ENCODE measurements at regions not wholly inside any gene's neighbourhood (a gene's known extent, or its start where the extent isn't known, plus 50 kb on each side); places are given as distances from the start of the nearest gene placed in this dataset.
"Not testable (repeated sequence)": the region's sequence is repeated elsewhere in the genome, so short reads cannot be mapped to it uniquely, and the experiment has no call there.

DNA sequence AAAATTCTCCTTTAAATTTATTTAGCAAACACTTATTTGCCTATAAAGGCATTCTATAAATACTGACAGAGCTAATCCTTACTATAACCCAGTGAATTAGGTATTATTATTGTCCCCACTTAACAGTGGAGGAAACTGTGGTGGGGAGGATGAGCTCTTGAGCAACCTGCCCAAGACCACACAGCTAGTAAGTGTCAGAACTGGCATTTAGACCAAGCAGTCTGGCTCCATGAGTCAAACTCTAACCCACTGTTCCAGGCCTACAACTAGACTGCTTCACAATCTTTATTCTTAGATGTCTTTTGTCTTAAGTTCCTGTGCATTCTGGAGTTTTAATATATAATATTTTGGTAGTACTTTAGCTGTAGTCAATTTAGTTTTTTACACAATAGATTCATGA is 530.8 kb downstream of the BCKDHB start:
- no peak for DNase-seq (ENCODE audit: low spot score)

DNA sequence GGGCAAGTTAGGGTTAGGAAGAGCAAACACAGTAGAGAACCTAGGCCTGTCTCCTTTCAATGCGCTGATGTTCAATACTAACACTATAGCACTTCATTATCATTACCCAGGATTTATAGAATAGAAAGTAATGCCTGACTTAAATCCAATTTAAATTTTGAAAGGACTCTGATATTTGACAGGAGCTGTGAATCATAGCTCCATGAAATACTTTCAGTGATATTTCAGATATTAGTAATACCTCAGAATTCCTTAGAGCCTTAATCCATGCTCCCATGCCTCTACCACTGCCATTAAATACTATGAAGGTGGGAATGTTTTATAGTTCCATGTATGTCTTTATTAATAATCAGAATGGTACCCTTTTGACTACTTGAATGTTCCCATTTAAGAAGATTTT is 530.2 kb downstream of the BCKDHB start:
- no peak for DNase-seq (ENCODE audit: low spot score)

DNA sequence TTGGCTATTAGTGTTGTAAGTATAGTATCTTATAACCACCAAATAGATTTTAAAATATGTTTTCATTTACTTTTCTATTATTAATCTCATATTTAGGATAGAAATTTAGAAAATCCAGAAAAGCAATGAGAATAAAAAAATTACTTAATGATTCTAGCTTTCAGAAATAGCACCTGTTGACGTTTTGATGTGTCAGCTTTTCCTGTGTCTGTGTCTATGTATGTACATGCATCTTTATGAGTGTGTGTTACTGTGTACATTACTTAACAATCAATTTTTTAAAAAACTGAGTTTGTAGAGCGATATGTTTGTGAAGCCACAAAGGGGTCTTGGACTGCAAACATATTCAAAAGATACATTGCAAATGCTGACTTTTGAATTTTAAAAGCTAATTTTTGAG is 526.9 kb downstream of the BCKDHB start:
- DNase-seq (ENCODE audit: low spot score): no peak

DNA sequence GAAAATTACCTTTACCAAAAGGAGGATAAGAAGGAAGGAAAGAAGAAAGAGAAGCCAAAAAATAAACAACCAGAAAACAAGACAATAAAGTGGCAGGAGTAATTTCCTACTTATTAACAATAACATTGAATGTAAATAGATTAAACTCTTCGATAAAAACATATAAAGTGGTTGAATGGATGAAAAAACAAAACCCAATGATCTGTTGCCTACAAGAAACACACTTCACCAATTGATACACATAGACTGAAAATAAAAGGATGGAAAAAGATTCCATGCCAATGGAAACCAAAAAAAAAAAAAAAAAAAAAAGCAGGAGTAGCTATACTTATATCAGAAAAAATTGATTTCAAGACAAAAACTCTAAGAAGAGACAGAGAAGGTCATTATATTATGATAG is 518.9 kb downstream of the BCKDHB start:
- DNase-seq (ENCODE audit: low spot score): no peak

DNA sequence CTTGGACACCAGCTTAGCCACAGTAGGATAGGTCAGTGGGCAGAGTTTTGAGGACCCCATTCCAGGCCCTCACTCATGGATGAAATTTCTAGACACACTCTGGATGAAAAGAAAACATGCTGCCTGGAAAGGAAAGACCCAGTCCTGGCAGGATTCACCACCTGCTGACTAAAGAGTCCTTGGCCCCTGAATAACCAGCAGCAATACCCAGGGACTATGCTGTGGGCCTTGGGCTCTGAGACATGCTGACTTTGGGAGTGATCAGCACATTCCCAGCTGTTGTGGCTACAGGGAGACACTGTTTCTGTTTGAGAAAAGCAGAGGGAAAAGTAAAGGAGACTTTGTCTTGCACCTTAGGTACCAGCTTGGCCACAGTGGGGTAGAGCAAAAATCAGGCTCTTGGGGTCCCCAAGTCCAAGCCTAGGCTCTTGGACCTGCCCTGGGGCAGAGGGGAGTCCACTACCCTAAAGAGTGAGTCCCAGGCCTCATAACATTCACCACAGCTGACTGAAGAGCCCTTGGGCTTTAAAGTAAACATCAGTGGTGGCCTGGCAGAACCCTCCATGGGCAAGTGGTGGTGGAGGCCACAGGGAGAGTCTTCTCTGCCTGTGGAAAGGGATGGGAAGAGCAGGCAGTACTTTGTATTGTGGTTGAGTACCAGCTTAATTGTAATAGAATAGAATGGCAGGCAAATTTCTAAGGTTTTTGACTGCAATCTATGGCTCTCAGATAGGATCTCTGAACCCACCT is 516.8 kb downstream of the BCKDHB start:
- no peak for DNase-seq (ENCODE audit: low spot score)

DNA sequence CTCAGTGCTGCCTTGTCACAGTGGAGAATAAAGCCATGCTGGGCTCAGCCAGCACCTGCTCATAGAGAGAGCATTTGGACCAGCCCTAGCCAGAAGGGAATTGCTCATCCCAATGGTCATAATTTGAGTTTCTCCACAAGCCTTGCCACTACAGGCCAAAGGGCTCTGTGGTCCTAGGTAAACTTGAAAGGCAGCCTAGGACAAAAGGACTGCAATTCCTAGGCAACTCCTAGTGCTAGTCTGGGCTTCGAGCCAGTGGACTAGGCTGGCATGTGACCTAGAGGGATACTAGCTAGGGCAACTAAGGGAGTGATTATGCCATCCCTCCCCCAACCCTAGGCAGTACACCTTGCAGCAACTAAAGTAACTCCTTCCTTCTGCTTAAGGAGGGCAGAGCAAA is 516.2 kb downstream of the BCKDHB start:
- DNase-seq (ENCODE audit: low spot score): no peak

DNA sequence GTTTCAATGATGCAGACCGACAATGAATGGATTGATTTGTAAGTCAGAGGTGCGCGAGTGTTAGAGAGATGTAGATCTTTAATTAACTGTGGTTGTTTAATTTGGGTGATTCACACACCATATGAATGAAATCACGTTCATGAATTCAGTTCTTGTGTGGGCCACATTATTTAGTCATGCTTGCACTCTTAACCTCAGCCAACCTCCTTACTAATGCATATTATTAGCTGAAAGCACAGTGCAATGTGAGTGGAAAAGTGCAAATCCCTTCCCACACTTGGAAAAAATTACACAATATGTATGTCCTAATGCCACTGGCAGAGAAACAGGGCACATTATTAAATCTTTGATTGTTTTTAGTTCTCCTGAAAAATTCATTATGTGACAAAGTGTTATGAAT is 512.5 kb downstream of the BCKDHB start:
- DNase-seq (ENCODE audit: low spot score): no peak

DNA sequence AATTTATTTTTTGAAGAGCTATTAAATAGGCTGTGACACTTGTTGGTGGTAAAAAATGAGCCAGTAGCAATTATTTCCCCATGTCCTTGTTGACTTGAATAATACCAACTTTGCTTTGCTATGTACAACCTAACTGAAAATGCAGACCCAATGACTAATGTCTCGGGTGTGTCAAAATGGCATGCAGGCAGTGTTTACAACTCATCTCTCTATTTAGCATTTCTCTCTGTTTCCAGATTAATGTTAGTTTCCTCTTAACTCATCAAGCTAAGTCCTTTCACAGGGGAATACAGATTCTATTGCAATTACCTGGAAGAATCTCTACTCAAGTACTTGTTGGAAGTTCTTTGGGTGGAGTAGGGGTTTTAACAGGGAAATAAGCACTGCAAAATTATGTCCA is 504.4 kb downstream of the BCKDHB start:
- peak; percentile 35 for DNase-seq (ENCODE audit: low spot score)

DNA sequence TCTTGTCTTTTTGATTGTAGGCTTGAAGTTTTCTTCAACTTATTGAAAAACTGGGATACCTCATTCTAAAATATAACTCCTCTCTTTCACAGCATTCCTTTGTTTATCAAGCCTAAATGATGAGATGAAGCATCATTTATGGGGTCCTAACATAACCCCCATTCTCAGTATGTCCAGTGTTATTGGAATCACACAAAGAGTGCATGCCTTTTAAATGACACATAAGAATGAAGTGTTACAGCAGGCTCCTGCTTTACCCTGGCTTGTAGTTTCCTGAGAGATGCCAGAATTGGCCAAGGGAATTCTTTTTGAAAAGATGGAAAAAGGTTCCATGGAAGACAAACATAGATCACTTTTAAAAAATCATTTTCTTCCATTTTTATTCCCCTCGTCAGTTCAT is 502.4 kb downstream of the BCKDHB start:
- DNase-seq (ENCODE audit: low spot score): peak; percentile 10

DNA sequence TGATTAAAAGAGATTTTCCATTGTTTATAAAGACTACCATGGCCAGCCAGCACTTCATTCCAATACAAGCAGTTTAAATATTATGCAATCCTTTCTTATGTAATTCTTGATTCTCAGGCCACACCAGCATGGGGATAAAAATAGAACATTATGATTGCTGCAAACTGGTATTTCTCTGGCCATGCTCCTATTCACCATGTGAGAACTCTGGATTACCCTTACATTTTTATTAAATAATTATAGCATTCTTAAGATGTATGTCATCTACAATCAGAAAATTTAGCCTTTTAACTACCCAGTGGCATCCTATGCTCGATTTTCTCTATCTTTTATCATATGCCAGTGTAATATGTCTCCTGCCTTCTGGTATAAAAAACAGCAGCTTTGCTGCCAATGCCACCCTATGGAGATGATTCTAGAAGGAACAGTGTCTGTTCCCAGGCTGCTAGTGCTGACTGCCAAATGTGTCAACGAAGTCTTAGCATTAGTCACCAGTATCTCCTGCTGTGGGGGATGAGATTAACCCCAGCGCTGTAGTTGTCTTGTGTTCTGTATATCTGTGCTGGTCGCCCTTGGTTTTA is 501.4 kb downstream of the BCKDHB start:
- peak; percentile 55 for DNase-seq (ENCODE audit: low spot score)

DNA sequence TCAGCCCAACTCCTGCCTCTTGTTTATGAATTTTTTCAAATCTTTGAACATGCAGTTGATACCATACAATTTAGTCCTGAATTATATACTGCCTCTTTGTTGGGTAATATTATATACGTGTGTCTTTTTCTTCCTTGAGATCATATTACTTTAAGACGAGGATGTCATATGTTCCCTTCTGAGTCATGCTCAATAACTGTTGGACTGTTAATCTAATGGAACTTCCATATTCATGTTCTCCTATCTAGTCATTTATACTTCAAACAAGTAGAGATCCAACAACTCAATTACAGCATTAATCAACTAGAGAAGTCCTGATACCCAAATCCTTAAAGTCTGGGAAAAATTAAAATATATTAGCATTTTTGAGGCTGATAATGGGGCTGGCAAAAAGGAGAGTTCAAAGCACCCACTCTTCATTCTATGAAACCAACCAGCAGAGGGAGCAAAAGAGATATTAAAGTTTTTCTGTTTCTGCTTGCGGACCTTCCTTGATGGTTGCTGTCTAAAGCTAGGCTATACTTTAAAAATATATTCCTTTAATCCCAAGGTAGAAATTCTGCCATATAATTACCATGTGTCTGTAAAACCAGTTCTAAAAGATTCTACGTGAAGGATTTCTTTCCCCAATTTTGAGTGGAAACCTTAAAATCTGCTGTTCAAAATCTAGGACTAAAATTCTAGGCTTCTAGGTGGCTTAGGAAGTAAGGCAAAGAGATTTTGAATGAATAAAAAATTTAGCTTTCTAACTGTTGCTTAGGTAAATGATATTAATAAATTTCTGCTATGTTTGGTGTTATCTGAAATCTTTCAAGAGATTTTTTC is 498.9 kb downstream of the BCKDHB start:
- DNase-seq (ENCODE audit: low spot score): no peak

DNA sequence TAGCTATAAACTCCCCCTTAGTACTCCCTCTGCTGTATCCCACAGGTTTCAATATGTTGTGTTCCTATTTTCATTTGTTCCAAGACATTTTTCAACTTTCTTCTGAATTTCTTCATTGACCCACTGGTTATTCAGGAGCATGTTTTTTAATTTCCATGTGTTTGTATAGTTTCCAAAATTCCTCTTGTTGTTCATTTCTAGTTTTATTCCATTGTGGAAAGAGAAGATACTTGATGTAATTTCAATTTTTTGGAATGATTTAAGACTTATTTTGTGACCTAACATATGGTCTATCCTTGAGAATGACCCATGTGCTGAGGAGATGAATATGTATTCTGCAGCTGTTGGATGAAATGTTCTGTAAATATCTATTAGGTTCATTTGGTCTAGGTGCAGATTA is 497.2 kb downstream of the BCKDHB start:
- no peak for DNase-seq (ENCODE audit: low spot score)

DNA sequence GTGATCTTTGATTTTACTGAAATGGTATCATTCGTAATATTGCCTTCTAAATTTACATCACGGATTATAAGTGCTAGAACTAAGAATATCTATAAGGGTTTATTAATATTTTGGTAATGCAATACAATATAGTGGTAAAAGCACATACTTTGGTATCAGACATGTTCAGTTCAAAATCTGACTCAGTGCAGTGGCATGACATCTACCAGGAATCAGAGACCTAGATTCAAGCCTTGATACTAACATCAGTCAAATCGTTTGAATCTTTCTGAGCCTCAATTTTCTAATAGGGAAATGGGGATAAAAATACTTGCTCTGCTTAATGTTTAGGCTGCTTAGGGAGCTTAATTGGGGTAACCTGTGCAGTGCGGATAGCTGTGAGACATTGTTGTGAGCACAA is 488.0 kb downstream of the BCKDHB start:
- no peak for DNase-seq (ENCODE audit: low spot score)

DNA sequence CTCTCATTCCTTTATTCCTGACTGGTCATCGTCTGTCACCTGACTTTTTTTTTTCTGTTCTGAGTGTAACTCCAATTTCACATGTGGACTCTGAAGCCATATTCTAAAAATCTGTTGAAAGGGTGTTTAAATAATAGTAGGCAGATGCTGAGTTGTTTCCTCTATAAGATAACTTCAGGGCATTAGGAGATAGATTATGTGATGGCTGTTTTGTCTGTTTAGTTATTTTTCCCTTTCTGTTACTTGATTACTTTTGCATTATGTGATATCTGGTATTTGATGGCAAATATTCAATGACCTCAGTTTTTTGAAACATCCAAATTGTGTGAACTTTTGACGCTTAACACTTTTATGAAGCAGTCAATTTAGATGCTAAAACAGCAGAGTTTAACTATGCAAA is 486.0 kb downstream of the BCKDHB start:
- no peak for DNase-seq (ENCODE audit: low spot score)

DNA sequence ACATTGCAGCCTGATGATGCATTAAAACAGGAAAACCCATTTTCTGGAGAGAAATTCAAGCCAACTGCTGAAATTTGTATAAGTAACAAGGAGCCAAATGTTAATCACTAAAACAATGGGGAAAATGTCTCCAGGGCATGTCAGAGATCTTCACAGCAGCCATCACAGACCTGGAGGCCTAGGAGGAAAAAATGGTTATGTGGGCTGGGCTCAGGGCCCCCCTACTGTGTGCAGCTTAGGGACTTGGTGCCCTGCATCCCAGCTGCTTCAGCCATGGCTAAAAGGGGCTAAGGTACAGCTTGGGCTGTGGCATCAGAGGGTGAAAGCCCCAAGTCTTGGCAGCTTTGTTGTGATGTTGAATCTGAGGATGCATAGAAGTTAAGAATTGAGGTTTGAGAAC is 479.8 kb downstream of the BCKDHB start:
- no peak for DNase-seq (ENCODE audit: low spot score)

DNA sequence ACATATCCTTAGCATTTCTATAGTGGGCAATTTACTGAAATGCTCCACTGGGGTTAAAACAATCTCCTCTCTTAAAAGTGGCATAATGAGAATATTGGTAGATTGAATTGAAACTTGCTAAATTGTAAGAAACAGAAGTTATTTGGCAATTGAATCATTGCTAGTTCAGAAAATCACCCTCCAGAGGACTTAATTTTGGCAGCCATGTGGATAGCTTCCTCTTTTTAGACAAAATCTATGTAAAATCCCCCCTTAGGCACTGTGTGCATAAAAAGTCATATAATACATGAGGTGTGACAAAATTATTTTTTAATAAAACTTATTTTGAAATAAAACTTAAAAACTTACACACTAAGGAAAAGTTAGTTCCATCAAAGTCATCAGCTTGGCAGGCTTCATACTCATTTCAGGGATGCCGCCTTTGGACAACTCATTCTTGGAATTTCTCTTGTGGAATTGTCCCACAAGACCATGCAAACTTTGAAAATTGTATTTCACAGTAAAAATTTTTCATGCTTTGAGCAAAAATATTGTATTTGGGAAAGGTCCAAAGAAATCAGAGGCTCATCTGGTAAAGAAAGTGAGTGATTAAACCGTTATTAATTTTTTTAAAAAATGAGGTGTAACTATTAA is 473.0 kb downstream of the BCKDHB start:
- DNase-seq (ENCODE audit: low spot score): no peak

DNA sequence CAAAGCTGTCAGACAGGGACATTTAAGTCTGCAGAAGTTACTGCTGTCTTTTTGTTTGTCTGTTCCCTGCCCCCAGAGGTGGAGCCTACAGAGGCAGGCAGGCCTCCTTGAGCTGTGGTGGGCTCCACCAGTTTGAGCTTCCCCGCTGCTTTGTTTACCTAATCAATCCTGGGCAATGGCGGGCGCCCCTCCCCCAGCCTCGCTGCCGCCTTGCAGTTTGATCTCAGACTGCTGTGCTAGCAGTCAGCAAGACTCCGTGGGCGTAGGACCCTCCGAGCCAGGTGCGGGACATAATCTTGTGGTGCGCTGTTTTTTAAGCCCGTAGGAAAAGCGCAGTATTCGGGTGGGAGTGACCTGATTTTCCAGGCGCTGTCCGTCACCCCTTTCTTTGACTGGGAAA is 466.8 kb downstream of the BCKDHB start:
- DNase-seq (ENCODE audit: low spot score): not testable (repeated sequence)

DNA sequence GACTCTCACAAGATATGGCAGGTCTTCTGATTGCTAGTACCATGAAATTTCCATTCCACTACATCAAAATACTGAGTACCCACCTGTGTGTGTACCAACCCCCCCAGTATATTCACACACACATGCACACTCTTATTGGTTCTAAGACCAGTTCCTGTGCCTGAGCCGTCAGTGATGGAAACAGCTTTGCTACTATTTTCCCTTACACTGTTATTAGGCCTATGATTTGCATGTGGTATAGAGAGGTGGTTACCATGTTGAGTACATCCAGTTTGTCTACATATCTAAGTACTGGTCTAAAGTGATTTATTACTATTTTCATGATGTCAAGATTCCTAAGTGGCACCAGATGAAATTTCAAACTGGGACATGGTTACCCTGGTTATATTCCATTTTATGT is 459.9 kb downstream of the BCKDHB start:
- no peak for DNase-seq (ENCODE audit: low spot score)

DNA sequence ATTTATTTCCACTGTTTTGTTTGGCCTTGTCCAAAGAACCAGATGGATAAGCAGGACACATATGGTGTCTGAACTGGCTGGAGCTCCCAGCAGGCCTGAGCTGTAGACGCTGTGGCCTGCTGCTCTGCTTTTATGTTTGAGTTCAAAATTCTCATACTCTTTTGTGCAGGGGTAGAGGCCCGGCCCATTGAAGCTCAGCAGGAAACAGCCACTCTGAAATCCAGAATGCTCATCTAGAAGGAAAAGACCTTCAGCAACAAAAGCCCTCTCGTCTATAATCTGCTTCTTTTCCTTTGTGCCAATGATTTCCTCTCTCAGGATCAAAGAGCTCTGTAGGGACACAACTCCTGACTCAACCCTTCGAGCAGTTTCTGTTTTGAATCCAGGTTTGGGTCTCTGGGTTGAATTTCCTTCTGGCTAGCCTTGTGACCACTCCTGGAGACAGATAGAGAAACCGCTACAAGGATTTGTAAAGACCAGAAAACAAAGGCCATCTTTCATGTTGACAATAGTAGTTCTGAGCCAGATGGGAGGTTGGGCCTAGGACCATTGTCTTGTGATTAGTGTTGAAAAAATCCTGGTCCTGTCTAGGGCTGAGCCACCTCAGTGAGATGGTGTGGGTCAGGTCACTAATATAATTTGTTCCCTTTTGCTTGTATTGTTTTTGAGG is 446.7 kb downstream of the BCKDHB start:
- DNase-seq (ENCODE audit: low spot score): no peak

DNA sequence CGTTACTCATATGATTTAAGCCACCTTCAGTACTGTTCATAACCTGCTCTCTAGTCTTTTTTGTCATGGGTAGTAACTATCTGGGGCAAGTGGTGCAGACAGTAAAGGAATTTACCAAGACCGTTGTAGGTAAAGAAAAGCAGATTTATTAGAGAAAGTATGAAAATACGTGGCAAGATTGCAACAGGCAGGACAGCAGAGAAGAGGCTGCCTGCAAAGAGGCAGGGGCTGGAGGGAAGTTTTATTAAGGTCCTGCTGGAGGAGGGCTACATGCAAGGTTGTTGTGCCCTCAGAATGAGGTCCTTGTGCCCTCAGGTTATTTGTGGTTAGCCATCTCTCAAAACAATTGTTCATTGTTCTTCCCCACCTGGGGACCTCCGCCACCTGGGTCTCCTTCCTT is 444.3 kb downstream of the BCKDHB start:
- DNase-seq (ENCODE audit: low spot score): no peak

DNA sequence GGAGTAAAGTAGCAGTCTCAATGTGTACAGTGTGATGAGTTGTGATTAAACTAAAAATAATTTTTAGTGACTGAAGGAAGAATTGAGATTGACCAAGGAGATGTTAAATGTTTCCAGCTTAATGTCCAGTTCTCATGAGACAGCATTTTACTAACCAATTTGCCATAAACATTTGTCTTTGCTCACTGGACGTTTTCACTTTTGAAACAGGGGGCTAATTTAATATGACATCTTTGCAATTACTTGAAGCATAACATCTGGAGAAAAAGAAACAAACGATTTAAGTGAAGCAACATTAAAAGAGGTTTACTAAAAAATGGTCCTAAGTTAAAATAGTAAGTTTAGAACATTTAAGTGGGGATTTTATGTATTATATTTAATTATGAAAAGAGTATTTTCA is 443.8 kb downstream of the BCKDHB start:
- no peak for DNase-seq (ENCODE audit: low spot score)

DNA sequence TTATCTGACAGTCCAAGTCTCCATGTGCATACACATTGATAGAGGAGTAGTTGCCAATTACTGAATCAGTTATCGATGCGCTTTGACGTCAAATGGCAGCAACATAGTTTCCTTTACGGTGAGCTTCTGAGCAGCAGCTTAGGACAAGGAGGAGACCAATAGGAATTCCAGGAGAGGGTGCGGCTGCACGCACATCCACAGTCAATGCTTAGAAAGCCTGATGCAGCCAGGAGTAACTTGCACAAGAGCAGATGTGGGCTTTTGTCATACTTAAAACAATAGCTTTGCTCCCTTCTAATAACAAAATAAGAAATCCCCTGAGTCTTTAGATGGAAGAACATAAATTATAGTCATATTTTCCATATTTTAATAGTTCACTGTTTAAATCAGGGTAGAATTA is 442.1 kb downstream of the BCKDHB start:
- peak; percentile 78 for DNase-seq (ENCODE audit: low spot score)
